A673 (cell line): ENCODE measurements at regions not wholly inside any gene's neighbourhood (a gene's known extent, or its start where the extent isn't known, plus 50 kb on each side); places are given as distances from the start of the nearest gene placed in this dataset.

Experiments
- BruUV-seq: library from RNA; stranded (reverse); fragments of 400-500 nt; replicated peaks from 2 replicates; lab custom pipeline; 2021; lab: Mats Ljungman, UMichigan
- CTCF ChIA-PET: fragments of 300-600 bp; sonication (Branson Sonifier 250); formaldehyde crosslinking; loops from one replicate; lab custom pipeline; 2022; ENCODE audit warnings: antibody characterized with exemption; lab: Charles Lee
- POLR2A ChIA-PET: fragments of 300-600 bp; sonication (Branson Sonifier 250); formaldehyde crosslinking; loops from one replicate; lab custom pipeline; 2022; ENCODE audit warnings: antibody characterized with exemption; ENCODE audit not compliant: low non-redundant PET; lab: Charles Lee
- DNase-seq: peaks from one replicate; pipeline ENCODE4 v3.0.0-alpha.2; 2015; ENCODE audit warnings: low spot score
- H3K27ac ChIP-seq: fragments of 200-600 bp; sonication (generic); 2 replicates; pipeline ENCODE4 v1.5.1; 2016; ENCODE audit warnings: mixed run types, low read depth, mild to moderate bottlenecking, mixed read lengths, antibody characterized with exemption, low read length; ENCODE audit not compliant: poor library complexity, severe bottlenecking
- H3K27me3 ChIP-seq: fragments of 200-600 bp; sonication (generic); replicated peaks from 2 replicates; pipeline ENCODE4 v1.6.1; 2017; ENCODE audit warnings: mixed run types, low read depth, mild to moderate bottlenecking, mixed read lengths, antibody characterized with exemption, low read length; ENCODE audit not compliant: insufficient read depth, poor library complexity
- H3K36me3 ChIP-seq: fragments of 200-600 bp; sonication (generic); 2 replicates; pipeline ENCODE4 v1.6.1; 2016; ENCODE audit warnings: mixed run types, mild to moderate bottlenecking, mixed read lengths, antibody characterized with exemption, low read length; ENCODE audit not compliant: insufficient read depth, poor library complexity, severe bottlenecking
- H3K4me1 ChIP-seq: fragments of 200-600 bp; sonication (generic); 2 replicates; pipeline ENCODE4 v1.6.1; 2017; ENCODE audit warnings: mixed run types, mild to moderate bottlenecking, mixed read lengths, antibody characterized with exemption, low read length; ENCODE audit not compliant: insufficient read depth, poor library complexity, severe bottlenecking
- H3K4me3 ChIP-seq: fragments of 200-600 bp; sonication (generic); 2 replicates; pipeline ENCODE4 v1.5.1; 2016; ENCODE audit warnings: low read depth, mixed run types, mild to moderate bottlenecking, mixed read lengths, low read length; ENCODE audit not compliant: poor library complexity, severe bottlenecking
- H3K9me3 ChIP-seq: fragments of 200-600 bp; sonication (generic); 2 replicates; pipeline ENCODE4 v1.6.1; 2016; ENCODE audit warnings: mixed run types, low read depth, mild to moderate bottlenecking, mixed read lengths, antibody characterized with exemption, low read length; ENCODE audit not compliant: poor library complexity, severe bottlenecking
- CTCF ChIP-seq: fragments of 300-800, 200-600 bp; sonication (generic); conservative IDR thresholded peaks from 2 replicates; pipeline ENCODE4 v1.5.1; 2017; ENCODE audit warnings: low read depth, mild to moderate bottlenecking, antibody characterized with exemption, low read length, moderate library complexity, mixed read lengths
- EZH2 ChIP-seq: fragments of 200-600 bp; sonication (generic); IDR thresholded peaks from 2 replicates; pipeline ENCODE4 v1.6.1; 2017; ENCODE audit warnings: borderline replicate concordance, low read depth, mild to moderate bottlenecking, mixed read lengths, antibody characterized with exemption, low read length; ENCODE audit not compliant: poor library complexity, severe bottlenecking
- intact Hi-C: fragments of 100-400 bp; cut with micrococcal nuclease; formaldehyde crosslinking; loops from one replicate; pipeline ENCODE4 v1.10.0; 2022; ENCODE audit not compliant: unreplicated experiment

DNA sequence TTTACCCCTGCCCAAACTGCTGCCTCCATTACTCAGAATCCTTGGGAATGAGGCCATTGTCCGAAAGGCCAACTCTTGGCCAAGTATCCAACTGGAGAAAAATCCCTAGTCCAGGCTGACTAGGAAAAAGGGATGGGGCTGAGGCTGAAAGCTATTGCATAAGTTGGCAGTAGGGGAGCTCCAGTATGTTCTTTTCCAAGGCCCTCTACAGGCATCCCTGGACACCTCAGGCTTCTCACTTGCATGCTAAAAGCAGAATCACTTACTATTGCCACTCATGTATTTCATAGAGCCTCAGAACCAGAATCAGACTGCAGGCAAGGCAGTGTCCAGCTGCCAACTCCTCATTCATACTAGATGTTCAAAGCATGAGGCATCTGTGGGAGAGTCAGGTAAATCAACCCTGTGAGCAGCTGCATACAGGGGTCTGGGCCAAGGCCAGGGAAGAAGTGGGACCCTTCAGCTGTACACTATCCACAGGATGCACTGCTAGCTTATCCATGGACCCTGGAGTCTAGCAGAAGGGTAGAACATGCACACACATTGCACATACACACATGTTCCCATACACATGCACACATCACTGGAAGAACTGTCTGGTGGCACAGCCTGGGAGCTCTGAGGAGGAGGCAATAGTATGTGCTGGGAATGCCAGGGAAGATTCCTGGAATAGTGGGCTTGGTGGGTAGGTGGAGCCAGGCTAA lies 195.3 kb downstream of the C1orf94 start:
- Histone ChIP-seq H3K9me3 (no peaks in the 10 kb centered on the region), H3K27me3 (peaks cover 51% of the 10 kb centered on the region), H3K27ac (no peak overlapping the region), H3K36me3 (no peaks in the 10 kb centered on the region), H3K4me1 (no peaks in the 10 kb centered on the region), H3K4me3 (no peak overlapping the region)
- no peak for DNase-seq
- BruUV-seq = no TSS peak
- ChIA-PET CTCF (no interaction called here), POLR2A (no interaction called here)
- TF ChIP-seq EZH2 = no peak
- no peak for TF ChIP-seq CTCF
- intact Hi-C loops = no loop called here

- TF ChIP-seq CTCF = no peak
- TF ChIP-seq EZH2 = no peak
- Histone ChIP-seq H3K36me3 (no peaks in the 10 kb centered on the region), H3K4me1 (no peaks in the 10 kb centered on the region), H3K4me3 (no peak overlapping the region), H3K9me3 (no peaks in the 10 kb centered on the region), H3K27me3 (peaks cover 51% of the 10 kb centered on the region), H3K27ac (no peak overlapping the region)
- POLR2A ChIA-PET = no interaction called here
- intact Hi-C loops = no loop called here
- CTCF ChIA-PET = no interaction called here
- no TSS peak for BruUV-seq
- no peak for DNase-seq
These were observed 196.2 kb downstream of the C1orf94 start for GRCh38 chr1:34372891-34373290.

- no peak overlapping the region for H3K4me3 ChIP-seq
- BruUV-seq = no TSS peak
- no peak for DNase-seq
- ChIA-PET CTCF (no interaction called here), POLR2A (no interaction called here)
- H3K9me3 ChIP-seq = no peaks in the 10 kb centered on the region
- H3K36me3 ChIP-seq = no peaks in the 10 kb centered on the region
- intact Hi-C loops = no loop called here
- H3K4me1 ChIP-seq = no peaks in the 10 kb centered on the region
- H3K27me3 ChIP-seq = peaks cover 48% of the 10 kb centered on the region
- TF ChIP-seq EZH2 = no peak
- TF ChIP-seq CTCF = no peak
- H3K27ac ChIP-seq = no peak overlapping the region
These were observed 197.2 kb downstream of the C1orf94 start for GRCh38 chr1:34373912-34374311.
